ENCODE measurements at regions not wholly inside any gene's neighbourhood (a gene's known extent, or its start where the extent isn't known, plus 50 kb on each side); places are given as distances from the start of the nearest gene placed in this dataset.

DNA sequence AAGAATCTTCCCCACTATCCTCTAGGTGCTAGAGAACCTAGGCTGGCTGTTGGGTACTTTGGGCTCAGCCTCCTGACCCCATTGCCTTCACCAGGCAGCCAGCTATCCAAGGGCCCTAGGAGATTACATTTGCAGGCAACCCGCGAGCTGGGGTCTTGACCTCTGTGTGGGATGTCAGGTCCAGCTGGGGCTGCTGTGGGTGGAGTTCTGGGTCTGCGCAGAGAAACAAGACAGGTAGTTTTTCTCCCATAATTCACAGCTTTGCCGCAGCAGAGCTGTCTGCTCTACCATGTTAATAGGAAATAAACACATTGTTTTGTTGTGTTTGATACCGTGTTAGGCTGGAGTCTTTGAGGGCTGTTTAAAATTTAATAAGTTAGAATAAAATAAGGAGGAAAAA lies 142.8 kb upstream of the PLET1 start:
- no peak for DNase-seq

DNA sequence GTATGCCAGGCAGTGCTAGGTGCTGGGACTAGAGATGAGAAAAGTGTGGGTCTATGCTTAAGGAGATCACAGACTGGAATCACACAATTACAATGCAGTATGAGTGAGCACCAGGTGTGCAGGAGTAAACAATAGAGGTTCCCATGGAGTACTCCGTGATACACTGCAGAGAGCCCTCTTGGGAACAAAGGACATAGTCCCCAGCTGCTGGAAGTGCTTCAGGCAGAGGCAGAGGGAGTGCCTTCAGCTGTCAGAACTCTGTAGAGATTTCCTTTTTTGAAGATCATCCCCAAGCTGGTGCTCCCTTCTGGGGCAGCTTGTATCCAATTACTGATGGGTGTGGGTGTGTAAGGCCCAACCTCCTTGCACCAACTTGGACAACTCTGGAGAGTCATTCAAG lies 143.5 kb upstream of the PLET1 start:
- no peak for DNase-seq

DNA sequence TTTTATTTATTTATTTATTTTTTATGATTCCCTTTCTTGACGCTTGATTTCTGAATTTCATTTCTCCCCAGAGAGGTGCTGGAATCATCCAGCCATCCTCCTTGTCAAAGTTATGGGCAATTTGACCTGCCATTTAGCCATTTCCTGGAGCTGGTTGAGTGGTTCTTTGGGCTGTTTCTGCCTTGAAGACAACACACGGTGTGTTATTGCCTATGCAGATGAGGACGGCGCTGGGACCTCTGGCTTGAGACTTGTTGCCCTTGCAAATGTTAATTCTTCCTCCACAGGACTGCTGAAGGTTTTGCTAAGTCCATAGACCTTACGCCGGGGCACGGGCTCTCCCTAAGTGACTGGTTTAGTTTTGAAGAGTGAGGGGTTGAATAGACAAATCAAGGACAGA lies 147.9 kb upstream of the PLET1 start:
- no peak for DNase-seq

DNA sequence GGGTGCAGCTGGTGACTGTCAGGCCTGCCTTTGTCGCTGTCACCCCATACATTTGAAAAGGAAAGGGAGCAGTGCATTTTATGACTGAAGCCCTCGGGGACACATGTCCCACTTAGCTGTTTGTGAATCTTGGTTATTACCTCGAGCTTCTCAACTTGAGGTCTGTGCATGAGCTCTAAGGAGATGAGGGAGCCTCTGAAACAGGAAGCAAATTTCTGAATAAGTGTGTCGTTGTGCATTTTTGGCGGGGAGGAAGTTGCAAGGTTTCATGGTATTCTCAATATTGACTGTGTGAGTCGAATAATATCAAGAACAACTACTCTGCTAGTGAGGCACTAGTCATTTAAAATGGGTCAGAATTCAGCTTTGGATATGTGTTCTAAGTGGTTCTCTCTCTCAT lies 149.7 kb upstream of the PLET1 start:
- DNase-seq = no peak

DNA sequence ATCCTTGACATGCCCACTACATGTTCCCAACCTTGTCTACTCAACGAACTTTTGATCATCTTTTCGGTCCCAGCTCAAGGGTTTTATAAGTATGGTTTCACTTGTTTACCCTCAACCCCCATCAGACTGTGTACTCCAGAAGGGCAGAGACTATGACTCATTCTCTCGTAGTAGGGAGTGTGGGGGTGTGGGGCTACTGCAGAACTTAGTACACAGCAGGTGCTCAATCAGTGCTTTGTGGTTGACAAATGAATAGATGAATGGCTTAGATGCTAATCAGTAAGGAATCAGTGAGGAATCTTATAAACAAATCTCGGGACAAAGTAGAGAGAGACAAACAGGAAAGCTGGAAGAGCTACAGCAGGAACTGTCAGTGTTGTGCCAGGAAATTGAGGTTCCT lies 151.7 kb upstream of the PLET1 start:
- DNase-seq = no peak

DNA sequence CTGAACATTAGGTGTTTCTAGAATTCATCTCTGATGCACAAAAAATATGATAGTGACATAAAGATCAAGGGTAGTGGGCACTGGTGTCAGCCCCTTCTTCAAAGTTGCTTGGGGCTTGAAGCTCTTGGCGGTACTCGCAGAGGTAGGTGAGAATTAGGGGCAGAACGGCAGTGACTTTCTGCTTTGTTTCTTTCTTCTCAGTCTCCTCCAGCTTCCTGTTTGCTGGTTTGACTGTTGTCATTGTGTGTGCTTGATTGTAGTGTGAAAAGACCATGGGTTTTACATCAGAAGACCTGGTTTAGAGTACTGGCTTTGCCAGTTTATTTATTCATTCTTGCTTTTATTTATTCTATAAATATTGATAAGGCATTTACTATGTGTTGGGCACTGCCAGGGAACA lies 156.7 kb upstream of the PLET1 start:
- DNase-seq = no peak

DNA sequence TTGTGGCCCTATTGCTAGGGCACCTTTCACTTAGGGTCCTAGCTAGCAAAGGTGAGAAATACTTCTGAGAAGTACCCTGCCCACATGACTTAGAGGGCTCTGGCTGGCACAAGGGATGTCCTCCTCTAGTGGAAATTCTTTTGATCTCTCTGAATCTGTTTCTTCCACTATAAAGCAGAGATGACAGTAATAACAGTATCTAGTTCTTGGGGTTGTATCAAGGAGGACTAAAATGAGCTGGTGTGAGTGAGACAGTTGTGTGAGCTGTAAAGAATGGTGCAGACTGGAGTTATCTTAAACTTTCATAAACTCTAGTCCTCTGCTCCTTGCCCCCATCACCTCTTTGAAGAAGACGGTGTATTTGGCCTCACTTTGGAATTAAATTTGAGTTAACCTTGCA lies 157.8 kb upstream of the PLET1 start:
- DNase-seq = no peak

DNA sequence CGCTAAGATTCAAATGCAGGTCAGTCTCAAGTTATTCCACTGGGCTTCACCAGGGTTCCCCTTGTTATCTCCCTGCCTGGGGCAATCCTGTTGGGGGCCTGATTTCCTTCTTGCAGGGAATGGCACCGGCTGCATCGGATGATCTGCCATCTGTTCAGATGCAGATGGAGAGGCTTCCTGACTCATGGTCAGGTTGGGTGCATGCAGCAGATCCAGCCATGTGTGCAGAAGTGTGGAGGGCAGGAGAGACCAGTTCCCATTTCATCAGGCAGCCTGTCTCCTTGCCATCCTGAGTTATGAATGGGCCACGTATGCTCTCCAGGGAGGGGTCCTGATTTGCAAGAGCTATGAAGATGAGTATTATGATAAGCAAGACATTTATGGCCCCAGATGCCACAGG lies 161.2 kb upstream of the PLET1 start:
- DNase-seq = no peak

DNA sequence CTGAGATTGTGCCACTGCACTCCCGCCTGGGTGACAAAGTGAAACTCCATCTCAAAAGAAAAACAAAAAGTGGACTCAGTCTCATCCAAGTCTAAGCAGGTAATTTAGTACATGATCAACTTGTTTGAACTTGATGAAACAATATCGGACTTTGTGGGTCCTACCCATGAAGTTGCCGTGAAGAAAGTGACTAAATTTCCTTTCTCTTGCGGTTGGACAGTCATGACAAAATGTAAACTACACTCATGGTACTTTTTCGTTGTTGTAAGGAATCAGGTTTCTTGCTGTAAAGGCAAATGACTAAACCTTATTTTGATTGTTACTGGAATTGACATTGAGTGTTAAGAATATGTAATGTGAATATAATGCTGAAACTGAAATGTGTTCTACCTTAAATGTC lies 164.5 kb upstream of the PLET1 start:
- DNase-seq = no peak

DNA sequence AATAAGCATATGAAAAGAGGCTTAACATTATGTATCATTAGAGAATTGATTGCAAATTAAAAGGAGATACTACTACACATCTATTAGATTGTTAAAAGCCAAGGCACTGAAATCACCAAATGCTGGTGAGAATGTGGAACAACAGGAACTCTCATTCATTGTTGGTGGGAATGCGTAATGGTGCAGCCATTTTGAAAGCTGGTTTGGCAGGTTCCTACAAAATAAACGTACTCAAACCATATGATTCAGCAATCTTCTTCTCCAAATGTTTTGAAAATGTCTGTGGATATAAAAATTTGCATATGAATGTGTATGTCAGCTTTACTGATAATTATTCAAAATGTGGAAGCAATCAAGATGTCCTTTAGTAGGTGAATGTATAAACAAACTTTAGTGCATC lies 176.4 kb upstream of the PLET1 start:
- no peak for DNase-seq

DNA sequence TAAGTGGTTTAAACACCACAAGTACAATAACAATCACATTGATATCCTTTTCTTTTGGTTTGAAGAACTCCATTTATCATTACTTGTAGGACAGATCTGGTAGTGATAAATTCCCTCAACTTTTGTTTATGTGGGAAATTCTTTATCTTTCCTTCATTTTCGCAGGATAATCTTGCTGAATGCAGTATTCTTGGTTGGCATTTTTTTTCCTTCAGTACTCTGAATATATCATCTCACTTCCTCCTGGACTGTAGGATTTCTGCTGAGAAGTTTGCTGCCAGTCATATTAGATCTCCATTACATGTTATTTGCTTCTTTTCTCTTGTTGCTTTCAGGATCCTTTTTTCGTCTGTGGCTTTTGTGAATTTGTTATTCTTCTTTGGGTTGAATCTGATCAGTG lies 179.0 kb upstream of the PLET1 start:
- no peak for DNase-seq

DNA sequence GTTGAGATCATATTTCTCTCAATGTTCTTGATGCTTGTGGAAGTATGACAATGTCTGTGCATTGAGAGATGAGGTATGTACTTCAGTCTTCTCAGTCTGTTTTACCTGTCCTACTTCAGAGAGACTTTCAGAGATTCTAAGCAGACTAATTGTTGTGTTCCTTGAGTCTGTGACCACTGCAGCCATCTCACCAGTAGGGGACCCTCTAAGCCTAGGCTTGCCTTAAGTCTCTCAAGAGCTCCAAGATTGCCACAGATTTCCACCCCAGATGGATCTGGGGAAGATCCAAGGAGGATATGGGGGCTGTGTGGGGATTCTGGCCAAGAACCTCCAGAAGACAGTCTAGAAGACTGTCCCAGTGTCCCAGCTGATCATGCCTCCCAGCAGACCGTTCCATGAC lies 179.9 kb upstream of the PLET1 start:
- DNase-seq = no peak

DNA sequence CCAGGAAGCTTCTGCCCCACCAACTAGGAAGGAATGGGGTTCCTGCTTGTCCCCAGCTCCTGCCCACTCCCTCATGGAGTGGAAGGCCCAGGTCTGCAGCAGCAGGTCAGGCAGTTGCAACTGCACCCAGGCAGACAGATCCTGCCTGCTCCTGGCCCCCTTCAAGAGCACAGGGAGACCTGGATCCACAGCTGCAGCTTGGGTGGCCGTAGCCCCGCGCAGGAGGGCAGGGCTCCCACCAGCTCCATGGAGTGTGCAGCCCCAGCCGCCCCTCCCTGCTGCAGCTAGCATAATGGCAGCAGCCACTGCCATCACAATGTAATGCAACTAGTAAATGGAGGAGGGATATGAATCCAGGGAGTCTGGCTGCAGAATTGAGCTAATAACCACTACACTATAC lies 187.5 kb upstream of the PLET1 start:
- DNase-seq = no peak

DNA sequence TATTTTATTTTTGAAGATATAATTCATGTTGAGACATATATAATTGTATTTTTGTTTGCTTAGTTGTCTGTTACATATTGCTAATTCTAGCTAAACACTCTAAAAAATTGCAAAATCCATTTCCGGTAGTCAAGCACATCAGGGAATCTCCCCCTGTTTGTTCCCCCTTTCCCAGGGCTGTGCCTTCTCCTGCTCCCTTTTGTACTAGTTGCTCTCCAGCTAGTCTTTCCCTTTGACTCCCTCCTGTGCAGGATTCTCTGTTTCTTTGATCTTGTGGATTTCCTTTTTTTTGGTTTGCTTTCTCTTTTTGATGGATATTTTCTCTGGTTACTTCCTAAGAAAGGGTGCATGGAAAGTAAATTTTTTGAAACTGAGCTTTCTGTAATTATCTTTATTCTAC lies 188.1 kb upstream of the PLET1 start:
- no peak for DNase-seq

DNA sequence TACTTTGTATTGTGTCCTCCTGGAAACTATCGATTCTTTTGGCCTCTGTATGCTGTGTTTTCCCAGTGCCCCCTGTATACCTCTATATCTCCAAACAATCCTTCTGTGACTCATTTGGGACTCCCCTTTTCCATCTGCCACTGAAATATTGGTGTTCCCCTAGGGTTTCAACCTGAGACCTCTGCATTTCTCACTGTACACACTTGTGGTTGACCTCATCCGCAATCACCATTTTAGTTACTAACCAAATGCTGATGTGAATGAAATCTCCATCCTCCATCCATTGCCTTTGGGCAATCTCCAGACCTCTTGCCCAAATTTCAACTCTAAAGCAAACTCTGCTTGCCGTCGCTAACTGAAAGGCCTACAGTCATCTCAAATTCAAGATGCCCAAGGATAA lies 190.6 kb upstream of the PLET1 start:
- no peak for DNase-seq

DNA sequence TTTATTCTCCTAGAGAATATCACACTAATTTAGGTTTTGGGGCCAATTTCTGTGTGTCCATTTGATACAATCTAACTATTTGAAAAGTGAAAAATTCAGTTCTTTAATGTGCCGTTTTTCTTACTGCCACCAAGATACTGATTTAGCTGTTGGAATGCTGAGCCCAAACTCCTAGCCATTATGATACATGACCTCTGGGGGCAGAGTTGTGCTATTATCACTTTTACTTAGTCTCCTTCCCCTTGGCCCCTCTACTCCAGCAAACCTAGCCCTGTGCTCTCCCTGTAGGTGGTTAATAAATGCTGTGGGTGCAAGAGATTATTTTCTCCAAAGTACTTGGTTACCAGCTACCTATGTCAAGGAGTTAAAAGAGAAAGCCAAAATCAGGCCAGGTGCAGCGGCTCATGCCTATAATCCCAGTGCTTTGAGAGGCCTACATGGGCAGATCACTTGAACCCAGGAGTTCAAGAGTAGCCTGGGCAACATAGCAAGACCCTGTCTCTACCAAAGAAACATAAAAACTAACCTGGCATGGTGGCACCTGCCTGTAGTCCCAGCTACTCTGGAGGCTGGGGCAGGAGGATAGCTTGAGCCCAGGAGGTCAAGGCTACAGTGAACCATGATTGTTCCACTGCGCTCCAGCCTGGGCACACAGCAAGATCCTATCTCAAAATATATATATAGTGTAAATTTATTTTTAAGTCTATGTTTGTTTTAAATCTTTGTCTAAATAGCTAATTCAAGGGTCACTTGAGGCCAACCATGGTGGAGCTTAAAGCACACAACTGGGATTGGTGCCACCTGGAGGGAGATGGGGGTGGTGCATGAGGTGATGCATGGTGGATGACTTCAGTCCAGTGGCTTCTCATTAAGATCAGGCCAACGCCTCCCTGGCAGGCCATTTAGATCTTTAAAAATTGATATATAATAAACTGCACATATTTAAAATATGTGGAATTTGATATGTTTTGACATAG lies 193.2 kb upstream of the PLET1 start:
- no peak for DNase-seq

DNA sequence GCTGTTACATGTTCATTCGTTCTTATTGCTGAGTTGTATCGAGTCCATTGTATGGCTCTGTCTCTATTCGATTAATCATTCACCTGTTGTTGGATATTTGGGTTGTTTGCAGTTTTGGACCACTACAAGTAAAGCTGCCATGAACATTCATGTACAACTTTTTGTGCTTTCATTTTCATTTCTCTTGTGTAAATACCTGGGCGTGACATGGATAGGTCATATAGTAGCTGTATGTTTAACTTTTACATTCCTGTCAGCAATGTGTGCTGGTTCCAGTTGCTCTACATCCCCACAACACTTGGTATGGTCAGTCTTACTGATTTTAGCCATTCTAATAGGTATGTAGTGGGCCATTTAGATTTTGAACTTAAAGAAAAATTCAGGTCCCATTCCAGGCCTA lies 194.2 kb upstream of the PLET1 start:
- no peak for DNase-seq

DNA sequence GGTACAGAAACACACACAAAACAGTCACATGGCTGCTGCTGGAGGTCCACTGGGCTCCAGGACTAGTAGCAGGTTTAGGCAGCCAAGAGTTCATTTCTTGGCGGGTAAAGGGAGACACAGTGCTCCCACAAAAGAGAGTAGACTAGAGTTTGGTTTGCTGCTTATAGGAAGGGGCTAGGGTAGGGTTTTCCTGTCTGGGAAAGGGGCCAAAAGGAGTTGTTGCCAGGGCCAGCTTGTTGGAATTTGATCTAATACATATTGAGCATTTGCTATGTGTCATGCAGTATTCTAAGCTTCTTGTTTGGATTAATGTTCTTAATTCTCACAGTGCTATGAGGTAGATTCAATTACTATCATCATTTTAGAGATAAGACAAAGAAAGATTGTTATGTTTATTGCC lies 195.1 kb upstream of the PLET1 start:
- no peak for DNase-seq

DNA sequence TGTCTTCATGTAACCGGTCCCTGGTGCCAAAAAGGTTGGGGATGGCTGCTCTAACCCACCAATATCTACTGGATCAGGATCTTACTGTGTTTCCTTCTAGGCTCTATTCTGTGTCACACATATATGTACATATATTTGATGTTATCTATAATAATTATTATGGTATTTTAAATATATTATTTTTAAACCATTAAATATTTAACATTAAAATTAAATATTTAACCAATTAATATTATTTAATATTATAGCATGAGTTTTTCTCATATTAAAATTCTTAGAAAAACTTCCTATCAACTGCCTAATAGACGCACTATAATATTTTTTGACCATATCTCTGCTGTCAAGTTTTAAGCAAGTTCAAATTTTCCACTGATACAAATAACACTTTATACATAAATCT lies 196.9 kb upstream of the PLET1 start:
- no peak for DNase-seq

DNA sequence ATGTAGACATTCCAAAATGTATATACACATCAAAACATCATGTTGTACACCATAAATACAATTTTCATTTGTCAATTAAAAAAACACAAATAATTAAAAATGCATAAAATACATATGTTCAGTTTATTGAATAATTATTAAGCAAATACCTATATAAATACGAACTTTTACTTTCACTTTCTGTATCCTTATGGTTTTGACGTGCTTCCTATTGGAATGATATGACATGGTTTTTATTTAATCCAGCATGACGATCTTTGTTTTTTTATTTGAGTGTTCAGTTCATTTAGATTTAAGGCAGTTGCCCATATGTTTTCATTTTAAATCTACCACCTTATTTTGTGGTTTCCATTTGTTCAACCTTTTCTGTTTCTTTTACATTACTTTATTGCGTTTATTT lies 198.3 kb upstream of the PLET1 start:
- DNase-seq = no peak

DNA sequence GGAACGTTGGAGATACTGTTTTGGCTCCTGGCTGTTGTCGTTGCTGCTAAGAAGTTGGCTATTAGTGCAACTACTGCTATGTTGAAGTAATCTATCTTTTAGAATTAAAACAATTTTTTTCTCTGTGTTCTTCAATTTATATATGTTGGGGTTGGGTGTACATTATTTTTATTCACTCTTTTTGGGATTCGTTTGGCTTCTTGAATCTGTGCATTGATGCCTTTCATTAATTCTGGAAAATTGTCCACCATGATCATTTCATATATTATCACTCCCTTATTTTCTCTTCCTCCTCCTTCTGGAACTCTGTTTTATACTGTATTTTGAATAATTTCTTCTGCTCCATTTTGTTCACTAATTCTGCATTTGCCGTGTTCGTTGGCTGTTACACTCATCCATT lies 199.5 kb upstream of the PLET1 start:
- DNase-seq = no peak

DNA sequence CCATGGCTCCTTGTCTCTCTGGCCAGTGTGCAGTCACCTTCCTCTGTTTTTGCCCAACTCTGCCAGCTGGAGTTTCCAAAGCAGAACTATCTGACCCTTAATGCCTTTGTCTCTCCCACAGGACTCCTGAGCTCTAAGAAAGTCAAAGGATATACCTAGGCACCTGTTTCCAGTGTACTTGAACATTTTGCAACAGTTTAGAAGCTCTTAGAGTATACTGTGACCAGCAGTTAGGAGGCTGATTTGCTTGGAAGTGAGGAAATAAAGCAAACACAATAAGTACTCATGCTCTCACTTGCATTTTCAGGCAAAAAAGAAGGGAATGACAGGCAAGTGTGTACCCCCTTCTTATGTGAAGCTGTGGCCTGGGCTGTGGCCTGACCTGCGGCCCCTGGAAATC lies 204.3 kb upstream of the PLET1 start:
- no peak for DNase-seq

DNA sequence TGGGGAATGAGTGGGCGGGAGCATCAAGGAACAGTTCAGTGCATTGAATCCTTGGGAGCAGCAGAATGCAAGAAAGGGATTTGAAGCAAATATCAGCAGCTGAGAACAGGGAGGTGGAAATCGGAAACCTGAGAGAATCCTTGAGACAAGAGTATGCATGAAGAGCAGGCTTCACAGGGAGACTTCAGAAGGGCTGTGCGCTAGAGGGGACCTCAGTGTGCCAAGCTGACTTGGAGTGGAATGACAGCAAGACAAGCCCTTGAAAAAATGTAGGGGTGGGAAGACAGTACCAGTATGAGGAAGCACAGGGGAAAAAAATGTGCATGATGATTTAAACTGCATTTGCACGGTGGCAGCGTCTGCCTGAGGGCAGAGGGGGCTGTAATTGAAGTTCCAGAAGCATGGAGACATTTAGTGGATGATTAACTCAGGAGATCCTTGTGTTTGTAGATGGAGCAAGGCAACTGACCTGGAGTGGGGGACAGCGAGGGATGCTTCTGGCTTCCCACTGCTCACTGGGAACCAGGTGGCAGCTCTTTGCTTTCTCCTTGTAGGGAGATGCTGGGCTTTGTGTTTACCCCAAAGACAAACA lies 204.9 kb upstream of the PLET1 start:
- DNase-seq = no peak

DNA sequence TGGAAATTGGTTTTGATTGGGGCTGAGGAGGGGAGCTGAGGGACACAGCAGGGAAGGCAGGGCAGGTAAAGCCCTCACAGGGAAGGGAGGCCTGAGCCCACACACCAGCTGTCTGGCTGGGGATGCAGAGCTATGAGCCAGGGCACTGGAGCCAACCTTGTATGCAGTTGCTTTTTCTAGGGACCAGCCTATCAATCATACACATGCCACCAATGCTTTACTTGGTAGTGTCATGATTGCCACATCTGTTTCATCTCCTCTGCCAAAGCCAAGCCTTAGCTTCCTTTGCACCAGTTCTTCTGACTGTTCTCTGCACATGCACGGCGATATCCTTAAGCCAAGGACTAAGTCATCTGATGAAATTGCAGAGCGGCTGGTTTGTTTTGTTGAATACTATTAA lies 207.1 kb upstream of the PLET1 start:
- DNase-seq = no peak

DNA sequence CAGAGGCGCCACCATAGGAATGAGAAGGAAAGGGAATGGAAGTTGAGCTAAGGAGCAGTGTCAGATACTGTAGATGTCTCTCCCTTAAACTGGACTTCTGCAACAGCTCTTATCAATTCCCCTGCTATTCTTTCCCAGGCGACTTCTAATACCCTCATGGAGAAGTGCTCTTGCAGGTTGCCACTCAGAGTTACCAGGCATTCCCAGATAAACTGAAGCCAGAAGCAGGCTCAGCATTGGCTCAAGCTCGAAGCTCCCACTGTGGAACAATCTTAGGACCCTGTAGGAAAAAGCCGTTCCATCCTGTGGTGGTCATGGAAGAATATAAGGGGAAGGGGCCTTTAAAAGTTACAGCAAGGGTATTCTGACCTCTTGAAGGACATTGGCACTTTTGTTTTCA lies 208.7 kb upstream of the PLET1 start:
- no peak for DNase-seq

Data from activated effector memory CD4-positive, alpha-beta T cell treated with Interleukin-2 at 50 U/mL for 16 hours (primary cell).